ENCODE measurements at regions not wholly inside any gene's neighbourhood (a gene's known extent, or its start where the extent isn't known, plus 50 kb on each side); places are given as distances from the start of the nearest gene placed in this dataset.

- no peaks in the 10 kb centered on the region for H3K9me3 ChIP-seq (ENCODE audit: insufficient read depth in 2 of 2, low read depth in 1 of 2, low read length in 1 of 2)
- H2BK20ac ChIP-seq (ENCODE audit: low read length) = no peak overlapping the region
- H4K91ac ChIP-seq (replicated peaks; ENCODE audit: insufficient read length, low read length) = no peak overlapping the region
- H3K4me1 ChIP-seq (replicated peaks in 1 of 4; ENCODE audit: control insufficient read depth in 3 of 4, insufficient read depth in 4 of 4, low read length in 3 of 4) = no peaks in the 10 kb centered on the region
- no peak overlapping the region for H3K27ac ChIP-seq (ENCODE audit: low read depth, low read length)
- no peak overlapping the region for H4K8ac ChIP-seq (ENCODE audit: extremely low read depth, insufficient read depth, low read length)
- H3K18ac ChIP-seq (ENCODE audit: extremely low read depth, low read length) = no peak overlapping the region
- H3K4me2 ChIP-seq (ENCODE audit: insufficient read depth in 1 of 2, low read depth in 2 of 2, low read length in 2 of 2) = no peak overlapping the region
- no peak overlapping the region for H3K9ac ChIP-seq (replicated peaks in 1 of 4; ENCODE audit: extremely low read depth in 1 of 4, low read depth in 3 of 4, low read length in 3 of 4)
- no peak overlapping the region for H3K23ac ChIP-seq (ENCODE audit: insufficient read length)
- no peak overlapping the region for H4K5ac ChIP-seq (ENCODE audit: insufficient read length, low read depth, low read length)
- FAIRE-seq = no peak
- H3K79me1 ChIP-seq (ENCODE audit: low read depth, low read length) = no peaks in the 10 kb centered on the region
- no peak overlapping the region for H2BK12ac ChIP-seq (ENCODE audit: low read depth, low read length)
- no peak overlapping the region for H3K56ac ChIP-seq (replicated peaks; ENCODE audit: insufficient read length, low read depth, low read length)
- H3K4ac ChIP-seq (replicated peaks; ENCODE audit: insufficient read length, low read depth, low read length) = no peak overlapping the region
- H3K14ac ChIP-seq (ENCODE audit: insufficient read length) = no peak overlapping the region
- H3K23me2 ChIP-seq (ENCODE audit: low read depth, low read length) = no peaks in the 10 kb centered on the region
- no peak overlapping the region for H2AFZ ChIP-seq (ENCODE audit: low read length)
- H3K36me3 ChIP-seq (ENCODE audit: control insufficient read depth in 2 of 4, insufficient read depth in 4 of 4, low read length in 3 of 4) = no peaks in the 10 kb centered on the region
- no peaks in the 10 kb centered on the region for H3K79me2 ChIP-seq (ENCODE audit: control insufficient read depth in 1 of 2, insufficient read depth in 2 of 2, low read length in 2 of 2)
- POLR2A ChIA-PET (ENCODE audit: partially characterized antibody) = no interaction called here
- WGBS, 2 experiments (ENCODE audit: extremely low coverage in 1 of 2, insufficient coverage in 1 of 2, insufficient read length in 1 of 2, insufficient replicate concordance in 2 of 2, low coverage in 1 of 2, low lambda C conversion rate in 2 of 2, missing lambda C conversion rate in 1 of 2) = 97% methylated on average over 4 of the region's 4 CpGs; no CpG with 5 or more reads in 1 of the 2 experiments
- H3K4me3 ChIP-seq (ENCODE audit: extremely low read depth in 1 of 4, insufficient read depth in 2 of 4, low read depth in 3 of 4, low read length in 4 of 4) = no peak overlapping the region
- H2BK120ac ChIP-seq (replicated peaks; ENCODE audit: low read depth, low read length) = no peak overlapping the region
- H2AK5ac ChIP-seq (ENCODE audit: low read depth, low read length) = no peak overlapping the region
- CTCF ChIA-PET (ENCODE audit: partially characterized antibody) = no interaction called here
- H2BK15ac ChIP-seq (ENCODE audit: low read length) = no peak overlapping the region
- H3K27me3 ChIP-seq (replicated peaks in 1 of 4; ENCODE audit: control insufficient read depth in 3 of 4, extremely low read depth in 1 of 4, insufficient read depth in 3 of 4, low read length in 3 of 4) = no peaks in the 10 kb centered on the region
- no peak overlapping the region for H2BK5ac ChIP-seq (ENCODE audit: low read depth, low read length)
- no peak for DNase-seq (ENCODE audit: low read depth in 1 of 2, low spot score in 2 of 2)
- no peaks in the 10 kb centered on the region for H4K20me1 ChIP-seq (replicated peaks in 1 of 2; ENCODE audit: control insufficient read depth in 1 of 2, insufficient read depth in 2 of 2, low read length in 2 of 2)
- TF ChIP-seq CBX8 (IDR thresholded peaks at IDR 0.05; ENCODE audit: borderline replicate concordance, low read depth, low read length) (no peak), CREB1 (IDR thresholded peaks at IDR 0.05) (no peak), CBX5 (IDR thresholded peaks at IDR 0.05; ENCODE audit: low read depth, low read length) (no peak), CEBPB (IDR thresholded peaks at IDR 0.05; ENCODE audit: low read depth, low read length) (no peak), TEAD4 (IDR thresholded peaks at IDR 0.05; ENCODE audit: low read depth, low read length) (no peak), E2F6 (IDR thresholded peaks at IDR 0.05) (no peak), RNF2 (IDR thresholded peaks at IDR 0.05; ENCODE audit: borderline replicate concordance, low read depth, low read length, missing control alignments, poor library complexity, severe bottlenecking) (no peak), RXRA (IDR thresholded peaks at IDR 0.05; ENCODE audit: insufficient read depth, low read depth, low read length) (no peak), EGR1 (IDR thresholded peaks at IDR 0.05; ENCODE audit: borderline replicate concordance, low read depth, low read length) (no peak), POLR2AphosphoS5 (IDR thresholded peaks at IDR 0.05; ENCODE audit: low read depth, low read length) (no peak), ATF2 (IDR thresholded peaks at IDR 0.05; ENCODE audit: low read length) (no peak), HDAC6 (IDR thresholded peaks at IDR 0.05; ENCODE audit: low read depth, low read length) (no peak), CTBP2 (IDR thresholded peaks at IDR 0.05; ENCODE audit: borderline replicate concordance, insufficient read depth, insufficient read length, low read length) (no peak)
These were observed 175.5 kb upstream of the ROBO2 start for GRCh38 chr3:76864355-76864754.

All from H1 (cell line).